OCI-LY3 (cell line): ENCODE measurements at regions not wholly inside any gene's neighbourhood (a gene's known extent, or its start where the extent isn't known, plus 50 kb on each side); places are given as distances from the start of the nearest gene placed in this dataset.

ENCODE experiments used
- H2AFZ ChIP-seq: fragments of 200-600, 300-600 bp; shearing (Covaris generic); 2 replicates; pipeline ENCODE4 v1.6.0; 2014; ENCODE audit warnings: antibody characterized with exemption, low read depth, low read length
- H3K27ac ChIP-seq: fragments of 200-600, 300-600 bp; sonication (generic); 2 replicates; pipeline ENCODE4 v1.5.1; 2014; ENCODE audit warnings: mild to moderate bottlenecking, low read length, moderate library complexity, mixed read lengths
- H3K27me3 ChIP-seq: fragments of 200-600, 300-600 bp; sonication (generic); 2 replicates; pipeline ENCODE4 v1.6.1; 2014; ENCODE audit warnings: low read depth, low read length, mixed read lengths
- H3K36me3 ChIP-seq: fragments of 200-600, 300-600 bp; sonication (generic); replicated peaks from 2 replicates; pipeline ENCODE3; 2014; ENCODE audit warnings: low read depth, low read length, mixed read lengths
- H3K4me1 ChIP-seq: fragments of 300-600, 200-600 bp; sonication (generic); 2 replicates; pipeline ENCODE4 v1.6.1; 2014; ENCODE audit warnings: low read length, mixed read lengths
- H3K4me2 ChIP-seq: fragments of 200-600, 300-600 bp; sonication (generic); 2 replicates; pipeline ENCODE4 v1.6.1; 2014; ENCODE audit warnings: low read length, mixed read lengths
- H3K4me3 ChIP-seq: fragments of 300-600, 200-600 bp; sonication (generic); 2 replicates; pipeline ENCODE4 v1.5.1; 2014; ENCODE audit warnings: antibody characterized with exemption, mild to moderate bottlenecking, low read length, moderate library complexity
- H3K79me2 ChIP-seq: fragments of 300-600, 200-600 bp; shearing (Covaris generic); 2 replicates; pipeline ENCODE4 v1.6.1; 2014; ENCODE audit warnings: mild to moderate bottlenecking, low read length, mixed read lengths
- H3K9ac ChIP-seq: fragments of 300-600, 200-600 bp; shearing (Covaris generic); 2 replicates; pipeline ENCODE4 v1.6.0; 2014; ENCODE audit warnings: mild to moderate bottlenecking, low read length, moderate library complexity
- H3K9me3 ChIP-seq: fragments of 200-600, 300-600 bp; shearing (Covaris generic); 2 replicates; pipeline ENCODE4 v1.6.1; 2014; ENCODE audit warnings: low read length, mixed read lengths; ENCODE audit not compliant: insufficient read depth
- H4K20me1 ChIP-seq: fragments of 200-600, 300-600 bp; sonication (generic); 2 replicates; pipeline ENCODE4 v1.6.1; 2016; ENCODE audit warnings: low read length, mixed read lengths; ENCODE audit not compliant: insufficient read depth
- EZH2phosphoT487 ChIP-seq: fragments of 200-600 bp; shearing (Covaris generic); IDR thresholded peaks from 2 replicates; pipeline ENCODE4 v1.6.1; 2018; ENCODE audit warnings: antibody characterized with exemption, mixed run types, low read depth
- TF ChIP-seq, protein P1 (sequence below): fragments of 200-600, 300-600 bp; sonication (generic); IDR thresholded peaks from 2 replicates; pipeline ENCODE4 v1.5.1; 2014; ENCODE audit warnings: antibody characterized with exemption, low read length, low read depth

DNA sequence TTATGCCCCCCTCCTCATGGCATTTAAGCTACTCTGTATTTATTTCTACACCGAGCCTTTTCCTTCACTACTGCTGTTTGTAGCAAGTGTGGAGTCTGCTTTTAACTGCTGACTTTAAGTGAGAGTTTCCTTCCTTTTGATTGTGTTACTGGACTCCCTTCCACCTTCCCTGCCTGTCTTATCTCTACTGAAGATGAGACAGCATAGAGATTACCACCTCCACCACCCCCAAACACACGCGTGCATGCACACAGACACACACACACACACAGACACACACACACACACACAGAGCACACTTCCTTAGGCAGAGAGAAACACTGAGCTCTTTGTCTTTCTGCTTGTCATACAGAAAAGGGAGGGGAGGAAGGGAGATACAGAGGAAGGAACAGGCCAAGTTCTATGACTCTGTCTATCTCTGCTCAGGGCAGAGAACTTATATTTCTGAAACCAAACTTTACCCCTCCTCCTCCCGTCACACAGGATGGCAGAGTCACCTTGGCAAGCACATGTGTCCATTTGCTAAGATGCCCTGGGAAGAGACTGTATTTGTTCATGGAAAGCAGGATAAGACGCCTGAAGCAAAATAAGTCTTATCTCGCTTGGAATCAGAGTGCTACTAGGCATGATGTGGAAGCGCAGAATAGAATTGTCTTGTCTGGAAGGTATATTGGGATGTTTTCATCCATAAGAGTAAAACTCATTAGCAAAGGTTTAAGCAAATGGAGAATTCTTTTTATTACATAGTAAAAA, 81.8 kb upstream of the CAV2 start:
- no peaks in the 10 kb centered on the region for H3K4me1 ChIP-seq
- H3K4me2 ChIP-seq, result no peak overlapping the region
- no peak overlapping the region for H3K4me3 ChIP-seq
- no peaks in the 10 kb centered on the region for H3K36me3 ChIP-seq
- H3K9ac ChIP-seq, result no peak overlapping the region
- no peaks in the 10 kb centered on the region for H3K9me3 ChIP-seq
- TF ChIP-seq, protein P1, sequence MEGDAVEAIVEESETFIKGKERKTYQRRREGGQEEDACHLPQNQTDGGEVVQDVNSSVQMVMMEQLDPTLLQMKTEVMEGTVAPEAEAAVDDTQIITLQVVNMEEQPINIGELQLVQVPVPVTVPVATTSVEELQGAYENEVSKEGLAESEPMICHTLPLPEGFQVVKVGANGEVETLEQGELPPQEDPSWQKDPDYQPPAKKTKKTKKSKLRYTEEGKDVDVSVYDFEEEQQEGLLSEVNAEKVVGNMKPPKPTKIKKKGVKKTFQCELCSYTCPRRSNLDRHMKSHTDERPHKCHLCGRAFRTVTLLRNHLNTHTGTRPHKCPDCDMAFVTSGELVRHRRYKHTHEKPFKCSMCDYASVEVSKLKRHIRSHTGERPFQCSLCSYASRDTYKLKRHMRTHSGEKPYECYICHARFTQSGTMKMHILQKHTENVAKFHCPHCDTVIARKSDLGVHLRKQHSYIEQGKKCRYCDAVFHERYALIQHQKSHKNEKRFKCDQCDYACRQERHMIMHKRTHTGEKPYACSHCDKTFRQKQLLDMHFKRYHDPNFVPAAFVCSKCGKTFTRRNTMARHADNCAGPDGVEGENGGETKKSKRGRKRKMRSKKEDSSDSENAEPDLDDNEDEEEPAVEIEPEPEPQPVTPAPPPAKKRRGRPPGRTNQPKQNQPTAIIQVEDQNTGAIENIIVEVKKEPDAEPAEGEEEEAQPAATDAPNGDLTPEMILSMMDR, result no peak
- no peak for TF ChIP-seq EZH2phosphoT487
- no peaks in the 10 kb centered on the region for H3K27me3 ChIP-seq
- H4K20me1 ChIP-seq, result no peaks in the 10 kb centered on the region
- H3K79me2 ChIP-seq, result no peaks in the 10 kb centered on the region
- H2AFZ ChIP-seq, result peak overlapping the region; percentile 74
- no peak overlapping the region for H3K27ac ChIP-seq

DNA sequence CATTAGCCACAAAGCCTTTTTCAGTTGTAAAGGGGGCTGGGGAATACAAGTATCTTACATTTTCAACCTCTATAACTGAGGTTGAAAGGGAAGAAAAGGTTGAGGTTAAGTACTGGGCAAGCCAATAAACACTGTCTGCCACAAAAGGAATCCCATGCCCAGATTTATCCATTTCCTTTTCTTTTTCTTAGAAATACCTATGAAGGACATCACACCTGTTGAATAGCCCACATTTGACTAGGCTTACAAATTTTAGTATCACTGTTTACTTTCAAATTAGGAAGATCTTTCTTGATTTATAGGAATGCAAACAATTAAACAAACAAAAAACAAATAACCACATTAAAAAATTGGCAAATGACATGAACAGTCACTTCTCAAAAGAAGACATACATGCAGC, 81.0 kb upstream of the CAV2 start:
- H3K27ac ChIP-seq, result no peak overlapping the region
- no peaks in the 10 kb centered on the region for H3K36me3 ChIP-seq
- no peak overlapping the region for H2AFZ ChIP-seq
- TF ChIP-seq, protein P1, result no peak
- no peak for TF ChIP-seq EZH2phosphoT487
- no peaks in the 10 kb centered on the region for H3K79me2 ChIP-seq
- no peaks in the 10 kb centered on the region for H3K27me3 ChIP-seq
- H3K9ac ChIP-seq, result no peak overlapping the region
- H3K9me3 ChIP-seq, result no peaks in the 10 kb centered on the region
- no peak overlapping the region for H3K4me2 ChIP-seq
- no peaks in the 10 kb centered on the region for H3K4me1 ChIP-seq
- H4K20me1 ChIP-seq, result no peaks in the 10 kb centered on the region
- no peak overlapping the region for H3K4me3 ChIP-seq

DNA sequence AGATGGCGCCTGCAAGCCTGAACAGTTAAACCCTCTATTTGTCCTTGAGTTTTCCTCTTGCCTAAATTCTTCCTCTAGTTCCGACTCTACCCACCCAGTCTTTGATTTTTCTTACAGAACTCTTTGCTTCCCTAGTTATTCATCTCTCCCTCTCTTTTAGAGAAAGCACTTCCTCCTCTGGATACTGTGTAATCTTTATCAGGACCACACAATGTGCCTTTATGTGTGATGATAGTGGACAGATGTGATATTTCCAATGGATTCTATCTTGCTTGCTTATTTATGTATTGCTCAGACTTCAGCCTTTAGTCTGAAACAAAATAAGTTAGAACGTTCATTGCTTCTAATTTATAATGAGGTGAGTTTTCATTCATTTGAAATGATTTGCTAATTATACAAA, 79.5 kb upstream of the CAV2 start:
- H3K27ac ChIP-seq, result no peak overlapping the region
- H3K4me1 ChIP-seq, result no peaks in the 10 kb centered on the region

DNA sequence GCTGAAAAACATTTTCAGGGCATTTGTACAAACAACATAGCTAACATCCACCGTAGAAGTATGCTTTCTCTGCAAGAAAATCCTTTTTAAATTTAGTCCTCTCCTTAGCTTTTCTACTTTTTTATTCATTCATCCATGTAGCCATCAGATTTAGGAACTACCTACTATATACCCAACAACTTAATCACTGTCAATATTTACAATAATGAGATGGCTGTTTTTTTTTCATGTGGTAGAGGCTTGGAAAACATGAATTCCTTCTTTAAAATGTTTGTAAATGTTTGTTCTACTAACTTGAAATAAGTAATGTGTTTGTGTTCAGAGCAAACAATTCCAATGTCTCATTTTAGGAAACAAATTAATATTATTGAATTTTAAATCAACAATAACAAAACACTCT, 78.2 kb upstream of the CAV2 start:
- no peaks in the 10 kb centered on the region for H4K20me1 ChIP-seq
- no peak overlapping the region for H2AFZ ChIP-seq
- H3K36me3 ChIP-seq, result no peaks in the 10 kb centered on the region
- H3K9ac ChIP-seq, result no peak overlapping the region
- H3K4me1 ChIP-seq, result no peaks in the 10 kb centered on the region
- H3K27me3 ChIP-seq, result no peaks in the 10 kb centered on the region
- no peak overlapping the region for H3K4me3 ChIP-seq
- no peaks in the 10 kb centered on the region for H3K79me2 ChIP-seq
- no peak overlapping the region for H3K27ac ChIP-seq
- H3K9me3 ChIP-seq, result no peaks in the 10 kb centered on the region
- TF ChIP-seq EZH2phosphoT487, result no peak
- TF ChIP-seq, protein P1, result no peak
- H3K4me2 ChIP-seq, result no peak overlapping the region

More for the DNA sequence above, 79.5 kb upstream of the CAV2 start:
- no peaks in the 10 kb centered on the region for H3K9me3 ChIP-seq
- no peak for TF ChIP-seq EZH2phosphoT487
- TF ChIP-seq, protein P1, result no peak
- H3K27me3 ChIP-seq, result no peaks in the 10 kb centered on the region
- no peaks in the 10 kb centered on the region for H3K79me2 ChIP-seq
- H3K4me3 ChIP-seq, result no peak overlapping the region
- H3K9ac ChIP-seq, result no peak overlapping the region
- H3K36me3 ChIP-seq, result no peaks in the 10 kb centered on the region
- H3K4me2 ChIP-seq, result no peak overlapping the region
- no peak overlapping the region for H2AFZ ChIP-seq
- no peaks in the 10 kb centered on the region for H4K20me1 ChIP-seq
